ENCODE measurements at regions not wholly inside any gene's neighbourhood (a gene's known extent, or its start where the extent isn't known, plus 50 kb on each side); places are given as distances from the start of the nearest gene placed in this dataset.

DNA sequence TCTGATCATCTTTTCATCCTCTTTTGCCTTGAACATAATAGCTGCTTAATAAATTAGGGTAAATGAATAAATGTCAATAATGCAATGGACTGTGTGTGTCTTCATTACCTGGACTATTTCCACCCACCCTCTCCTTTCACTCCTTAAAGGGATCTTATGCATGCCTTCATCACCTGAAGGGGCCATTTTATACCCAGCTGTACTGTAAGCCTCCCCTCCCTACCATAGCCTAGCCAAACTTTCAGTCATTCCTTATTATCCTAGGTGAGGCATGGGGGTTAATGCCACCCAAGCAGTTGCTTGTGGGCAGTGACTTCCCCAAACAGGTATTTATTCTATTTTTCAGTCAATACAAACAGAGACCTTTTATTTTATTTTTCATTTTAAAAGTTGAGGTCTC is 127.8 kb upstream of the PARP11 start:
- peaks cover 6% of the 10 kb centered on the region for H3K4me1 Mint-ChIP-seq
- no peak for ATAC-seq

More for the DNA sequence above, 127.8 kb upstream of the PARP11 start:
- H3K4me1 ChIP-seq (ENCODE audit: insufficient read depth), result 0 out of 2 replicates have a peak, but pooled peaks cover 4% of the 10 kb centered on the region
- Mint-ChIP-seq H3K27me3 (ENCODE audit: insufficient read depth, low read depth, poor library complexity) (peaks cover 18% of the 10 kb centered on the region), H3K9me3 (peaks cover 11% of the 10 kb centered on the region; the same call in 2 of the 3 replicates), H3K27ac (no peak overlapping the region), H3K36me3 (ENCODE audit: low read depth) (peaks cover 9% of the 10 kb centered on the region; the same call in 1 of the 3 replicates), H3K4me3 (no peak overlapping the region)
- H4K20me1 ChIP-seq (replicated peaks; ENCODE audit: insufficient read depth), result no peaks in the 10 kb centered on the region
- H3K79me2 ChIP-seq (replicated peaks; ENCODE audit: insufficient read depth), result no peaks in the 10 kb centered on the region
- TF ChIP-seq STAT1 (IDR thresholded peaks at IDR 0.05; ENCODE audit: unreplicated experiment), result no peak
- TF ChIP-seq, protein P1, sequence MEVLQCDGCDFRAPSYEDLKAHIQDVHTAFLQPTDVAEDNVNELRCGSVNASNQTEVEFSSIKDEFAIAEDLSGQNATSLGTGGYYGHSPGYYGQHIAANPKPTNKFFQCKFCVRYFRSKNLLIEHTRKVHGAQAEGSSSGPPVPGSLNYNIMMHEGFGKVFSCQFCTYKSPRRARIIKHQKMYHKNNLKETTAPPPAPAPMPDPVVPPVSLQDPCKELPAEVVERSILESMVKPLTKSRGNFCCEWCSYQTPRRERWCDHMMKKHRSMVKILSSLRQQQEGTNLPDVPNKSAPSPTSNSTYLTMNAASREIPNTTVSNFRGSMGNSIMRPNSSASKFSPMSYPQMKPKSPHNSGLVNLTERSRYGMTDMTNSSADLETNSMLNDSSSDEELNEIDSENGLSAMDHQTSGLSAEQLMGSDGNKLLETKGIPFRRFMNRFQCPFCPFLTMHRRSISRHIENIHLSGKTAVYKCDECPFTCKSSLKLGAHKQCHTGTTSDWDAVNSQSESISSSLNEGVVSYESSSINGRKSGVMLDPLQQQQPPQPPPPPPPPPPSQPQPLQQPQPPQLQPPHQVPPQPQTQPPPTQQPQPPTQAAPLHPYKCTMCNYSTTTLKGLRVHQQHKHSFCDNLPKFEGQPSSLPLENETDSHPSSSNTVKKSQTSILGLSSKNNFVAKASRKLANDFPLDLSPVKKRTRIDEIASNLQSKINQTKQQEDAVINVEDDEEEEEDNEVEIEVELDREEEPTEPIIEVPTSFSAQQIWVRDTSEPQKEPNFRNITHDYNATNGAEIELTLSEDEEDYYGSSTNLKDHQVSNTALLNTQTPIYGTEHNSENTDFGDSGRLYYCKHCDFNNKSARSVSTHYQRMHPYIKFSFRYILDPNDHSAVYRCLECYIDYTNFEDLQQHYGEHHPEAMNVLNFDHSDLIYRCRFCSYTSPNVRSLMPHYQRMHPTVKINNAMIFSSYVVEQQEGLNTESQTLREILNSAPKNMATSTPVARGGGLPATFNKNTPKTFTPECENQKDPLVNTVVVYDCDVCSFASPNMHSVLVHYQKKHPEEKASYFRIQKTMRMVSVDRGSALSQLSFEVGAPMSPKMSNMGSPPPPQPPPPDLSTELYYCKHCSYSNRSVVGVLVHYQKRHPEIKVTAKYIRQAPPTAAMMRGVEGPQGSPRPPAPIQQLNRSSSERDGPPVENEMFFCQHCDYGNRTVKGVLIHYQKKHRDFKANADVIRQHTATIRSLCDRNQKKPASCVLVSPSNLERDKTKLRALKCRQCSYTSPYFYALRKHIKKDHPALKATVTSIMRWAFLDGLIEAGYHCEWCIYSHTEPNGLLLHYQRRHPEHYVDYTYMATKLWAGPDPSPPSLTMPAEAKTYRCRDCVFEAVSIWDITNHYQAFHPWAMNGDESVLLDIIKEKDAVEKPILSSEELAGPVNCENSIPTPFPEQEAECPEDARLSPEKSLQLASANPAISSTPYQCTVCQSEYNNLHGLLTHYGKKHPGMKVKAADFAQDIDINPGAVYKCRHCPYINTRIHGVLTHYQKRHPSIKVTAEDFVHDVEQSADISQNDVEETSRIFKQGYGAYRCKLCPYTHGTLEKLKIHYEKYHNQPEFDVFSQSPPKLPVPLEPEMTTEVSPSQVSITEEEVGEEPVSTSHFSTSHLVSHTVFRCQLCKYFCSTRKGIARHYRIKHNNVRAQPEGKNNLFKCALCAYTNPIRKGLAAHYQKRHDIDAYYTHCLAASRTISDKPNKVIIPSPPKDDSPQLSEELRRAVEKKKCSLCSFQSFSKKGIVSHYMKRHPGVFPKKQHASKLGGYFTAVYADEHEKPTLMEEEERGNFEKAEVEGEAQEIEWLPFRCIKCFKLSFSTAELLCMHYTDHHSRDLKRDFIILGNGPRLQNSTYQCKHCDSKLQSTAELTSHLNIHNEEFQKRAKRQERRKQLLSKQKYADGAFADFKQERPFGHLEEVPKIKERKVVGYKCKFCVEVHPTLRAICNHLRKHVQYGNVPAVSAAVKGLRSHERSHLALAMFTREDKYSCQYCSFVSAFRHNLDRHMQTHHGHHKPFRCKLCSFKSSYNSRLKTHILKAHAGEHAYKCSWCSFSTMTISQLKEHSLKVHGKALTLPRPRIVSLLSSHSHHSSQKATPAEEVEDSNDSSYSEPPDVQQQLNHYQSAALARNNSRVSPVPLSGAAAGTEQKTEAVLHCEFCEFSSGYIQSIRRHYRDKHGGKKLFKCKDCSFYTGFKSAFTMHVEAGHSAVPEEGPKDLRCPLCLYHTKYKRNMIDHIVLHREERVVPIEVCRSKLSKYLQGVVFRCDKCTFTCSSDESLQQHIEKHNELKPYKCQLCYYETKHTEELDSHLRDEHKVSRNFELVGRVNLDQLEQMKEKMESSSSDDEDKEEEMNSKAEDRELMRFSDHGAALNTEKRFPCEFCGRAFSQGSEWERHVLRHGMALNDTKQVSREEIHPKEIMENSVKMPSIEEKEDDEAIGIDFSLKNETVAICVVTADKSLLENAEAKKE (CRISPR knock-in tag; IDR thresholded peaks at IDR 0.05), result no peak
- TF ChIP-seq EZH2 (IDR thresholded peaks at IDR 0.05; ENCODE audit: low read depth, unreplicated experiment), result no peak
- no peak overlapping the region for H2AFZ ChIP-seq
- H3K4me3 ChIP-seq, result no peak overlapping the region
- H3K27me3 ChIP-seq (ENCODE audit: insufficient read depth), result no peaks in the 10 kb centered on the region
- peaks cover 30% of the 10 kb centered on the region for H3K9me2 ChIP-seq (ENCODE audit: insufficient read depth)
- no peak for DNase-seq (ENCODE audit: low spot score)
- no peak overlapping the region for H3K4me2 ChIP-seq
- H3K27ac ChIP-seq (ENCODE audit: low read depth), result no peak overlapping the region
- no peaks in the 10 kb centered on the region; the same call in 1 of the 2 replicates for H3K36me3 ChIP-seq (ENCODE audit: insufficient read depth)
- no peaks in the 10 kb centered on the region for H3F3A ChIP-seq (replicated peaks; ENCODE audit: low read depth)

Measured in GM23338 (cell line).